Thyroid gland (tissue), 4 donors: ENCODE measurements at regions not wholly inside any gene's neighbourhood (a gene's known extent, or its start where the extent isn't known, plus 50 kb on each side); places are given as distances from the start of the nearest gene placed in this dataset.

Experiments used
- POLR2A ChIP-seq, 2 donors: fragments of 450-650 bp; IDR thresholded peaks; one replicate each; pipeline ENCODE4 v1.6.1; 2017; ENCODE audit warnings: antibody characterized with exemption in 2 of 2, mild to moderate bottlenecking in 2 of 2, moderate library complexity in 1 of 2
- TF ChIP-seq, protein P1 (sequence below), 6 experiments: fragments of 200-600 bp in 3 of 6; fragments of 450-650 bp in 3 of 6; sonication (generic) in 3 of 6; IDR thresholded peaks; one replicate each; pipeline ENCODE4 v1.5.1; 2016 to 2019; ENCODE audit warnings: antibody characterized with exemption in 6 of 6, mild to moderate bottlenecking in 2 of 6, inconsistent platforms in 1 of 6, moderate library complexity in 1 of 6

DNA sequence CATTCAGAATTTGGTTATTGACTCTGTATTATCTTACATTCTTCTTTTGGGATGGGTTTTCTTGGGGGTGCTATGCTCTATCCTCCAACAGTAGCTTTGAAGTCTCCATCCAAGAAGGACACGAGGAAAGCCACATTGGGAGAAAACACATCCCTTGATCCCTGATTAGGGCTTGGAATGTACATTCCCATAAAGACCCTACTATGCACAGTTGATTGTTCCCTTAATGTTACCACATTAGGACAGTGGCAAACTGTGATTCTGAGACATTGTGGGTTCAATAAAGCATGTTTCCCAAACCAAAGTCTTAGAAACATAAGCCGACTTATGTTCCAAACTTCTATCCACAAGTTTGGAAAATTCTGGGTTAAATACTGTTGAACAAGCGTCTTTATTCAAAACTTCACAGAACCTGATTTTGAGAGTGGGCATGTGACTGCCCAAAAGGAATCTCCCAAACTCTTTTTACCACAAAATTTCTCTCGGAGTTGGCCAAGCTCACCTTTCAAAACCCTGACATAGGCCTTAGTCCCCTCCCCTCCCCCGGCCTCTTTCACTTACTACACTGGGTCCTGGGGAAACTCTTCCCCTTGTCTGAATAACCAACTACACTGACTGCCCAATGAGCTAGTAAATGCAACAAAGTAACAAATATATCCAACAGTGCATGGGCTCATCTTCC is 177.0 kb upstream of the KAZN start:
- TF ChIP-seq, protein P1, sequence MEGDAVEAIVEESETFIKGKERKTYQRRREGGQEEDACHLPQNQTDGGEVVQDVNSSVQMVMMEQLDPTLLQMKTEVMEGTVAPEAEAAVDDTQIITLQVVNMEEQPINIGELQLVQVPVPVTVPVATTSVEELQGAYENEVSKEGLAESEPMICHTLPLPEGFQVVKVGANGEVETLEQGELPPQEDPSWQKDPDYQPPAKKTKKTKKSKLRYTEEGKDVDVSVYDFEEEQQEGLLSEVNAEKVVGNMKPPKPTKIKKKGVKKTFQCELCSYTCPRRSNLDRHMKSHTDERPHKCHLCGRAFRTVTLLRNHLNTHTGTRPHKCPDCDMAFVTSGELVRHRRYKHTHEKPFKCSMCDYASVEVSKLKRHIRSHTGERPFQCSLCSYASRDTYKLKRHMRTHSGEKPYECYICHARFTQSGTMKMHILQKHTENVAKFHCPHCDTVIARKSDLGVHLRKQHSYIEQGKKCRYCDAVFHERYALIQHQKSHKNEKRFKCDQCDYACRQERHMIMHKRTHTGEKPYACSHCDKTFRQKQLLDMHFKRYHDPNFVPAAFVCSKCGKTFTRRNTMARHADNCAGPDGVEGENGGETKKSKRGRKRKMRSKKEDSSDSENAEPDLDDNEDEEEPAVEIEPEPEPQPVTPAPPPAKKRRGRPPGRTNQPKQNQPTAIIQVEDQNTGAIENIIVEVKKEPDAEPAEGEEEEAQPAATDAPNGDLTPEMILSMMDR (IDR thresholded peaks at IDR 0.05) = no peak
- TF ChIP-seq POLR2A (IDR thresholded peaks at IDR 0.05) = no peak
